Activated naive CD4-positive, alpha-beta T cell treated with anti-CD3 and anti-CD28 coated beads for 36 hours (primary cell): ENCODE measurements at regions not wholly inside any gene's neighbourhood (a gene's known extent, or its start where the extent isn't known, plus 50 kb on each side); places are given as distances from the start of the nearest gene placed in this dataset.

Experiments
- CTCF ChIA-PET: fragments of 350-600 bp; sonication (Branson Sonifier 250); formaldehyde crosslinking; loops from one replicate; lab custom pipeline; 2021; ENCODE audit warnings: antibody characterized with exemption; lab: Charles Lee
- DNase-seq: peaks from one replicate; pipeline ENCODE4 v3.0.0-alpha.2; 2020
- H3K27ac Mint-ChIP-seq: one replicate; pipeline ENCODE4 v1.8.0; 2021; ENCODE audit warnings: mild to moderate bottlenecking, mixed read lengths
- H3K27me3 Mint-ChIP-seq: one replicate; pipeline ENCODE4 v1.8.0; 2021; ENCODE audit warnings: low read depth, mixed read lengths
- H3K36me3 Mint-ChIP-seq: one replicate; pipeline ENCODE4 v1.8.0; 2021; ENCODE audit warnings: low read depth, mixed read lengths
- H3K4me1 Mint-ChIP-seq: one replicate; pipeline ENCODE4 v1.8.0; 2021; ENCODE audit warnings: low read depth, mixed read lengths
- H3K4me3 Mint-ChIP-seq: one replicate; pipeline ENCODE4 v1.8.0; 2021; ENCODE audit warnings: mild to moderate bottlenecking, moderate library complexity, mixed read lengths
- H3K9me3 Mint-ChIP-seq: one replicate; pipeline ENCODE4 v1.8.0; 2021; ENCODE audit warnings: mixed read lengths
- intact Hi-C: fragments of 100-400 bp; cut with micrococcal nuclease; formaldehyde crosslinking; loops from one replicate; pipeline ENCODE4 v1.15.1; 2023

DNA sequence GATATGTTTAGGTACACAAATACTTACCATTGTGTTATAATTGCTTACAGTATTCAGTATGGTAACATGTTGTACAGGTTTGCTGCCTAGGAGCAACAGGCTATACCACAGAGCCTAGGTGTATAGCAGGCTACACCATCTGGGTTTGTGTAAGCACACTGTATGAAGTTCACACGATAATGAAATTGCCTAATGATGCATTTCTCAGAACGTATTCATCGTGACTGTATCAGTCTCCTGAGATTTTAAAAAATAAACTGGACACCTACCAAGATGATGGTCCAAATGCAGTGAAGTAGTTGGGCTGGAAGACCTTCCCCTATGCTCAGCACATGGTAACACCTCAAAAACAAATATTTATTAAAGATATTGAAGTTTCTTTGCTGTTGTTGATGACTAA lies 103.3 kb upstream of the NFIB start:
- Mint-ChIP-seq H3K9me3 (no peaks in the 10 kb centered on the region), H3K36me3 (no peaks in the 10 kb centered on the region), H3K4me3 (no peak overlapping the region), H3K27ac (no peak overlapping the region), H3K27me3 (no peaks in the 10 kb centered on the region), H3K4me1 (no peaks in the 10 kb centered on the region)
- CTCF ChIA-PET, result no interaction called here
- intact Hi-C loops, result no loop called here
- no peak for DNase-seq

DNA sequence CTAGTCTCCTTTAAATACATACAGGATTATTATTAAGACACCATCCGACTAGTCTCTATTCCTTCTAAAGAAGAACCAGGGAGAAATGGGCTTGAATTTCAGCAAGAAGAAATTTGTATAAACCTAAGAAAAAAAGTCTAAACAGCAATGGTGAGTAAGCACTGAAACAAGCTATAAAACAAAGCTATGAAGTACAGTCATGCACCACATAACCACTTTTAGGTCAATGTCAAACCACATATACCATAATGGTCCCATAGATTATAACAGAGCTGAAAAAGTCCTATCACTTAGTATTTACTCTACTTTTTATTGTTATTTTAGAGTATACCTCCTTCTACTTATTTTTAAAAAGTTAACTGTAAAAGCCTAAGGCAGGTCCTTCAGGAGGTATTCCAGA lies 102.0 kb upstream of the NFIB start:
- no peak overlapping the region for H3K27ac Mint-ChIP-seq
- no peaks in the 10 kb centered on the region for H3K36me3 Mint-ChIP-seq
- H3K4me3 Mint-ChIP-seq, result no peak overlapping the region
- CTCF ChIA-PET, result interaction anchor here (5.6 kb wide), 1 partner anchor 12 kb away, joined by 26 read pairs; no protein-coding TSS in a partner anchor
- H3K27me3 Mint-ChIP-seq, result no peaks in the 10 kb centered on the region
- intact Hi-C loops, result no loop called here
- DNase-seq, result no peak
- no peaks in the 10 kb centered on the region for H3K4me1 Mint-ChIP-seq
- H3K9me3 Mint-ChIP-seq, result no peaks in the 10 kb centered on the region

DNA sequence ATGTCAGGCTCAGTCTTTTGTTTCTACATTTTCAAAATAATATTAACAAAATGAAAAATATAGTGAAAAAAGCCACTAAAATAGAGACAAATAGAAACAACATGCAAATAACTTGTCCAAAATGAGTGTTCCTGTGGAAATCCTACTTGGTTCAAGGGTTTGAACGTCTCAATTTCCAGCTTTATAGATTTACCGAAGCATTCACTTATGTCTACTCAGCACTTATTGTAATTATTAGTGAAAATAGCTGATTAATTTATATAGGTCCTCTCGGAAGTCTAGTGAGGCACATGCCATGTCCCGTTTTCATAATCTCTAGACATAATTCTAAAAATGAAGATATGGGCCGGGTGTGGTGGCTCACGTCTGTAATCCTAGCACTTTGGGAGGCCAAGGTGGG lies 99.9 kb upstream of the NFIB start:
- no peak overlapping the region for H3K4me3 Mint-ChIP-seq

GRCh38 chr9:14412775-14413174 lies 98.8 kb upstream of the NFIB start:
- CTCF ChIA-PET, result interaction anchor here (0.6 to 5.6 kb wide), 3 partner anchors 16 to 346 kb away, joined by 3 to 26 read pairs (median 4); no protein-coding TSS in a partner anchor
- intact Hi-C loops, result no loop called here
- H3K4me3 Mint-ChIP-seq, result no peak overlapping the region
- no peaks in the 10 kb centered on the region for H3K27me3 Mint-ChIP-seq
- H3K27ac Mint-ChIP-seq, result no peak overlapping the region
- DNase-seq, result no peak
- no peaks in the 10 kb centered on the region for H3K36me3 Mint-ChIP-seq
- no peaks in the 10 kb centered on the region for H3K9me3 Mint-ChIP-seq
- H3K4me1 Mint-ChIP-seq, result no peaks in the 10 kb centered on the region

More for the DNA sequence above, 99.9 kb upstream of the NFIB start:
- DNase-seq, result no peak
- H3K27me3 Mint-ChIP-seq, result no peaks in the 10 kb centered on the region
- CTCF ChIA-PET, result interaction anchor here (5.6 kb wide), 1 partner anchor 14 kb away, joined by 26 read pairs; no protein-coding TSS in a partner anchor
- intact Hi-C loops, result no loop called here
- no peaks in the 10 kb centered on the region for H3K9me3 Mint-ChIP-seq
- H3K27ac Mint-ChIP-seq, result no peak overlapping the region
- H3K4me1 Mint-ChIP-seq, result no peaks in the 10 kb centered on the region
- no peaks in the 10 kb centered on the region for H3K36me3 Mint-ChIP-seq

DNA sequence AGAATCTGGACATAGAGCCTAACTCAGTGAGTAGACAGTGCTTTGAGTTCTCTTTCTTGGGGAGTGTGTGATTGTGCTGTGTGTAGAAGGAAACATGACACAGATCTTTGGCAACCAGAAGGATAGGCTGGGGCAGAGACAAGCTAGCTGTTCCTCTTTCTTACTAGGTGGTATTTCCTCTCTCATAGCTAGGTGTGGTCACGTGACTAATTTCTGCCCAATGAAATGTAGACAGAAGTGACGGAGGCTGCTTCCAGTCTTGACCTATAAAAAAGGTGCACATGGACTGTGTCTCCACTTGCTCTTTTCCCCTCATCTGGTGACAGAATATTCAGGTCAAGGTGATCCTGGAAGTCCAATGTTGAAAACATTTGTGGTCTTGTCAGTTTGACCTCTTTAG lies 92.5 kb upstream of the NFIB start:
- H3K9me3 Mint-ChIP-seq, result no peaks in the 10 kb centered on the region
- CTCF ChIA-PET, result no interaction called here
- intact Hi-C loops, result no loop called here
- peaks cover 3% of the 10 kb centered on the region for H3K27me3 Mint-ChIP-seq
- H3K4me1 Mint-ChIP-seq, result no peaks in the 10 kb centered on the region
- H3K27ac Mint-ChIP-seq, result no peak overlapping the region
- H3K4me3 Mint-ChIP-seq, result no peak overlapping the region
- no peaks in the 10 kb centered on the region for H3K36me3 Mint-ChIP-seq
- no peak for DNase-seq

DNA sequence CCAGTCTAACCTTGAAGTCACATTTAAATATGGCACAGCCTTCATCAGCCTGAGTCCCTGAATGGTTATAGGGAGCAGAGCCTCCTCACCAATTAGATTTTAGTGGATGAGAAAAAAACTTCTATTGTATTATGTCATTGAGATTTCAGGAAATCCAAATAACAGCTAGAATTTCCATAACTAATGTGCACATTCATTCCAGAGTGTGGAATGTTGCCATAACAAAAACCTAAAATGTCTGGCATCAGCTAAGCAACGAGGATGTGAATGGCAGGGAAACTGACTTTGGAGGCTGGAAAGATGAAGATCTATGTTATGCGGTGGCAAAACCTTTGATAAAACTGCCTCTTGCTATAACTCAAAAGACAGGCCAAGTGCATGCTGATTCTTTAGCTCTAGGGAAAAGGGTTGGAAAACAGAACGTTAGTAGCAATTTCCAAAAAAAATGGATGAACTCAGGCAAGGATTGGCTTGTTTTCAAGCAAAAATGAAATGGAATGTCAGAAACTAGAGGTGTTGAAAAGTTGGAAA lies 91.3 kb upstream of the NFIB start:
- no peak overlapping the region for H3K4me3 Mint-ChIP-seq
- H3K9me3 Mint-ChIP-seq, result no peaks in the 10 kb centered on the region
- intact Hi-C loops, result no loop called here
- CTCF ChIA-PET, result no interaction called here
- peaks cover 3% of the 10 kb centered on the region for H3K27me3 Mint-ChIP-seq
- H3K4me1 Mint-ChIP-seq, result no peaks in the 10 kb centered on the region
- no peak overlapping the region for H3K27ac Mint-ChIP-seq
- no peaks in the 10 kb centered on the region for H3K36me3 Mint-ChIP-seq
- no peak for DNase-seq

GRCh38 chr9:14403081-14403480 lies 89.1 kb upstream of the NFIB start:
- H3K27me3 Mint-ChIP-seq, result peaks cover 3% of the 10 kb centered on the region
- H3K36me3 Mint-ChIP-seq, result no peaks in the 10 kb centered on the region
- intact Hi-C loops, result no loop called here
- CTCF ChIA-PET, result no interaction called here
- no peak overlapping the region for H3K27ac Mint-ChIP-seq
- H3K4me1 Mint-ChIP-seq, result no peaks in the 10 kb centered on the region
- no peak overlapping the region for H3K4me3 Mint-ChIP-seq
- no peak for DNase-seq
- no peaks in the 10 kb centered on the region for H3K9me3 Mint-ChIP-seq

DNA sequence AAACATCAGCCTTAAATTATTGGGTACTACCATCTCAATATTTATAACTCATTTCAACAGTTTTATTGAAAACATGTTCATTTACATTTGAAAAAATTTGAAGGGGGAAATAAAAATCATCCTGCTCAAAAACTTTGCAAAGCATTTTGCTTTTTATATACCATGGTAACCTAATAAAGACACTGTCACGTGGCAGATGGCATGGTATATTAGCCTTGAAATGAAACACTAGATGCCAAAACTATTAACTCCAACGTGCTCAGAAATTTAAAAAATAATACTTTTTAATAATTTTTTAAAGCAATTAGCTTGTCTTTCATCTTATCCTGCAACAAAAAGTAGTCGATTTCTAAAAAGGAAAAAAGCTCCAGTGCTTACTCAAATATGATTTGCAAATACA lies 88.6 kb upstream of the NFIB start:
- Mint-ChIP-seq H3K9me3 (no peaks in the 10 kb centered on the region), H3K27ac (no peak overlapping the region), H3K27me3 (peaks cover 3% of the 10 kb centered on the region), H3K36me3 (no peaks in the 10 kb centered on the region), H3K4me1 (no peaks in the 10 kb centered on the region), H3K4me3 (no peak overlapping the region)
- DNase-seq, result no peak
- CTCF ChIA-PET, result no interaction called here
- intact Hi-C loops, result no loop called here

DNA sequence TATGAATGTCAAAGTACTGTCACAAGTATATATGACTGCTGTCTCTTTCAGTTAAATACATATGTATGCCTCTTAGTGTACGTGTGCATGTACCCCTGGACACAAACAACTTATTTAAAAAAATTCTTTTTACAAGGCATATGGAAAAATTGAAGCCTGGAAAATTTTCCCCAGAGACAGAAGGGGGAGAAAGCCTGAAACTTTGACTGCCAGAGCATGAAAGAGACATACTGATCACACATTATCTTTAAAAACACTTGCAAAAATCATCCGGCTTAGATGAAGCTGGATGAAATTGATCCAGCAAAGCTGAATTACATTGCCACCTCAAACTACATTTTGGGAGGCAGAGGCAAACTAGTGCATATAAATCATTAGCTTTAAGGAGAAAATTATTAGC lies 88.0 kb upstream of the NFIB start:
- Mint-ChIP-seq H3K36me3 (no peaks in the 10 kb centered on the region), H3K4me3 (no peak overlapping the region), H3K27ac (no peak overlapping the region), H3K4me1 (no peaks in the 10 kb centered on the region), H3K27me3 (peaks cover 3% of the 10 kb centered on the region), H3K9me3 (no peaks in the 10 kb centered on the region)
- intact Hi-C loops, result no loop called here
- no peak for DNase-seq
- CTCF ChIA-PET, result no interaction called here

DNA sequence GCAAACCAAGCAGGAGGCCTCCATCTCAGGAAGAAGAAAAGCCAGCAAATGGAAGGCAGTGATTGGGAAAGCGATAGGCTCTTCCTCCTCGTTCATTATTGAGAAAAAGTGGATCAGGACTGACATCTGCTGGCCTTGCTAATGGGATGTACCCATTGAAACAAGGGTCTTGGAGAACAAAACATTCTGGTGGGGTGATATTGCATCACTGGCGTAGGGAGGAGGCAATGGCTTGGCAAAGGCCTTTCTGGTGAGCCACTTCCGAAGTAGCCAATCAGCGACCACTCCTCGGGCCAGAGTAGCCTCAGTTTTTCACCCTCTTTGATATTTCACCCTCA lies 86.7 kb upstream of the NFIB start:
- no peak for DNase-seq
- Mint-ChIP-seq H3K9me3 (no peaks in the 10 kb centered on the region), H3K4me3 (no peak overlapping the region), H3K27ac (no peak overlapping the region), H3K36me3 (no peaks in the 10 kb centered on the region), H3K4me1 (no peaks in the 10 kb centered on the region), H3K27me3 (peaks cover 3% of the 10 kb centered on the region)
- CTCF ChIA-PET, result interaction anchor here (0.6 kb wide), 1 partner anchor 41 kb away, joined by 6 read pairs; no protein-coding TSS in a partner anchor
- intact Hi-C loops, result no loop called here

- Mint-ChIP-seq H3K4me1 (no peaks in the 10 kb centered on the region), H3K4me3 (no peak overlapping the region), H3K27me3 (peaks cover 3% of the 10 kb centered on the region), H3K27ac (no peak overlapping the region), H3K9me3 (no peaks in the 10 kb centered on the region), H3K36me3 (no peaks in the 10 kb centered on the region)
- DNase-seq, result no peak
- intact Hi-C loops, result no loop called here
- CTCF ChIA-PET, result interaction anchor here (0.6 kb wide), 1 partner anchor 41 kb away, joined by 6 read pairs; no protein-coding TSS in a partner anchor
Observed at GRCh38 chr9:14399756-14400657, 86.1 kb upstream of the NFIB start.

DNA sequence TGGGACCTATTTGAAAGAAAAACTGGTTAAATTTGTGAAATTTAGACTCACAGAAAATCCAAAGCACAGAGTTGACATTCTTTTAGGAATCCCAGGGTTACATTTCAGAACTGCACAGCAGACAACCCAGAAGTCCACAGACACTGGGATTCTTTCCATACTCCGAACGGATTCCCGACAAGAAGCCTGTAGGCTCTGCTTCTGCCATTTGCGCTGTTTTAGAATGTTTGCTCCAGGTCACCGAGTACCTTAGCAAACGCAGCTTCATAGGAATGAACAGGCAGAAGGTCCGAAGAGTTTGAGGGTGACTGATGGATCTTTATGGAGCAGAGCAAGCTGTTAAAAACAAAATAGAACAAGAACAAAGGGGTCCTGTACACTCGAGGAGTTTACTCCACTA lies 84.5 kb upstream of the NFIB start:
- no peak for DNase-seq
- H3K27me3 Mint-ChIP-seq, result peaks cover 3% of the 10 kb centered on the region
- no peaks in the 10 kb centered on the region for H3K36me3 Mint-ChIP-seq
- no peak overlapping the region for H3K4me3 Mint-ChIP-seq
- peaks cover 2% of the 10 kb centered on the region for H3K9me3 Mint-ChIP-seq
- CTCF ChIA-PET, result no interaction called here
- H3K4me1 Mint-ChIP-seq, result no peaks in the 10 kb centered on the region
- intact Hi-C loops, result no loop called here
- H3K27ac Mint-ChIP-seq, result no peak overlapping the region

GRCh38 chr9:14396171-14396570 lies 82.2 kb upstream of the NFIB start:
- CTCF ChIA-PET, result no interaction called here
- Mint-ChIP-seq H3K36me3 (no peaks in the 10 kb centered on the region), H3K4me1 (no peaks in the 10 kb centered on the region), H3K4me3 (no peak overlapping the region), H3K27me3 (no peaks in the 10 kb centered on the region), H3K9me3 (peaks cover 5% of the 10 kb centered on the region), H3K27ac (no peak overlapping the region)
- intact Hi-C loops, result no loop called here
- DNase-seq, result no peak
